DND-41 (cell line): ENCODE measurements at regions not wholly inside any gene's neighbourhood (a gene's known extent, or its start where the extent isn't known, plus 50 kb on each side); places are given as distances from the start of the nearest gene placed in this dataset.

Experiments used
- ATAC-seq: fragments of 200-7000 bp; cut with Tn5 transposase; 3 replicates; pipeline ENCODE4 v1.9.1; 2021; ENCODE audit warnings: low read depth; ENCODE audit not compliant: insufficient read depth
- DNase-seq: peaks from one replicate; pipeline ENCODE4 v3.0.0-alpha.2; 2020
- H2AFZ ChIP-seq: 2 replicates; pipeline ENCODE4 v1.6.0; 2012; ENCODE audit warnings: low read depth, low read length
- H3K27ac ChIP-seq: 2 replicates; pipeline ENCODE4 v1.5.1; 2012; ENCODE audit warnings: low read length, inconsistent platforms
- H3K27me3 ChIP-seq: fragments of 200-600 bp; sonication (generic); 2 replicates; pipeline ENCODE4 v1.6.0; 2012; ENCODE audit warnings: low read length, mild to moderate bottlenecking, inconsistent platforms; ENCODE audit not compliant: insufficient read depth, poor library complexity
- H3K36me3 ChIP-seq: 2 replicates; pipeline ENCODE4 v1.5.1; 2012; ENCODE audit warnings: low read length, inconsistent platforms; ENCODE audit not compliant: insufficient read depth
- H3K4me1 ChIP-seq: 2 replicates; pipeline ENCODE4 v1.5.1; 2012; ENCODE audit warnings: mild to moderate bottlenecking, low read length; ENCODE audit not compliant: insufficient read depth
- H3K4me2 ChIP-seq: 2 replicates; pipeline ENCODE4 v1.6.0; 2012; ENCODE audit warnings: mild to moderate bottlenecking, moderate library complexity, low read length, inconsistent platforms; ENCODE audit not compliant: insufficient read depth
- H3K4me3 ChIP-seq, 2 experiments: fragments of 200-600 bp in 1 of 2; shearing (Covaris generic) in 1 of 2; 2 replicates each; pipeline ENCODE4 v1.5.1; 2012 to 2016; ENCODE audit warnings: inconsistent platforms in 2 of 2, low read length in 2 of 2, mild to moderate bottlenecking in 2 of 2, low read depth in 1 of 2, moderate library complexity in 1 of 2
- H3K79me2 ChIP-seq: 2 replicates; pipeline ENCODE4 v1.6.0; 2012; ENCODE audit warnings: low read length, inconsistent platforms; ENCODE audit not compliant: insufficient read depth
- H3K9ac ChIP-seq: 2 replicates; pipeline ENCODE4 v1.6.0; 2012; ENCODE audit warnings: low read depth, mild to moderate bottlenecking, inconsistent platforms, low read length, moderate library complexity
- H3K9me3 ChIP-seq: 2 replicates; pipeline ENCODE4 v1.5.1; 2012; ENCODE audit warnings: low read length, moderate library complexity, mild to moderate bottlenecking, inconsistent platforms; ENCODE audit not compliant: insufficient read depth, severe bottlenecking
- H4K20me1 ChIP-seq: 2 replicates; pipeline ENCODE4 v1.6.0; 2012; ENCODE audit warnings: low read length; ENCODE audit not compliant: insufficient read depth
- CTCF ChIP-seq: IDR thresholded peaks from 2 replicates; pipeline ENCODE4 v1.5.1; 2012; ENCODE audit warnings: borderline replicate concordance, low read length, moderate library complexity, mild to moderate bottlenecking; ENCODE audit not compliant: poor library complexity, severe bottlenecking; ENCODE audit errors: extremely low read depth
- EZH2 ChIP-seq: IDR thresholded peaks from 3 replicates; pipeline ENCODE4 v1.6.1; 2012; ENCODE audit warnings: borderline replicate concordance, low read depth, mild to moderate bottlenecking, moderate library complexity, low read length, inconsistent platforms; ENCODE audit not compliant: severe bottlenecking

- H3K4me2 ChIP-seq, result no peak overlapping the region
- no peak for DNase-seq
- H3K4me1 ChIP-seq, result no peaks in the 10 kb centered on the region
- H3K9ac ChIP-seq, result no peak overlapping the region
- H3K27ac ChIP-seq, result no peak overlapping the region
- H3K9me3 ChIP-seq, result no peaks in the 10 kb centered on the region
- TF ChIP-seq CTCF, result no peak
- no peak for TF ChIP-seq EZH2
- no peak for ATAC-seq
- H4K20me1 ChIP-seq, result no peaks in the 10 kb centered on the region
- H2AFZ ChIP-seq, result no peak overlapping the region
- H3K79me2 ChIP-seq, result no peaks in the 10 kb centered on the region
- no peaks in the 10 kb centered on the region for H3K36me3 ChIP-seq
- H3K27me3 ChIP-seq, result no peaks in the 10 kb centered on the region
- no peak overlapping the region for H3K4me3 ChIP-seq
Observed at GRCh38 chr2:175432021-175432420, 250.5 kb upstream of the ATP5MC3 start.

GRCh38 chr2:175431101-175431946 lies 249.8 kb upstream of the ATP5MC3 start:
- Histone ChIP-seq H2AFZ (no peak overlapping the region), H3K27ac (no peak overlapping the region), H3K79me2 (no peaks in the 10 kb centered on the region), H3K36me3 (no peaks in the 10 kb centered on the region), H4K20me1 (no peaks in the 10 kb centered on the region), H3K4me2 (no peak overlapping the region), H3K4me3 (no peak overlapping the region), H3K9ac (no peak overlapping the region), H3K27me3 (no peaks in the 10 kb centered on the region), H3K9me3 (no peaks in the 10 kb centered on the region), H3K4me1 (no peaks in the 10 kb centered on the region)
- DNase-seq, result no peak
- TF ChIP-seq EZH2, result no peak
- TF ChIP-seq CTCF, result no peak
- no peak for ATAC-seq

GRCh38 chr2:175430236-175430635 lies 248.7 kb upstream of the ATP5MC3 start:
- Histone ChIP-seq H2AFZ (no peak overlapping the region), H3K9ac (no peak overlapping the region), H3K4me2 (no peak overlapping the region), H4K20me1 (no peaks in the 10 kb centered on the region), H3K4me1 (no peaks in the 10 kb centered on the region), H3K9me3 (no peaks in the 10 kb centered on the region), H3K27ac (no peak overlapping the region), H3K79me2 (no peaks in the 10 kb centered on the region), H3K36me3 (no peaks in the 10 kb centered on the region), H3K27me3 (no peaks in the 10 kb centered on the region), H3K4me3 (no peak overlapping the region)
- no peak for ATAC-seq
- no peak for DNase-seq
- TF ChIP-seq CTCF (no peak), EZH2 (no peak)

- no peak for DNase-seq
- ATAC-seq, result no peak
Observed at GRCh38 chr2:175418224-175418835, 236.8 kb upstream of the ATP5MC3 start.

More at GRCh38 chr2:175418224-175418835, 236.8 kb upstream of the ATP5MC3 start:
- no peak overlapping the region for H3K4me3 ChIP-seq
- H3K27ac ChIP-seq, result no peak overlapping the region
- H3K36me3 ChIP-seq, result no peaks in the 10 kb centered on the region
- no peak overlapping the region for H3K4me2 ChIP-seq
- no peaks in the 10 kb centered on the region for H3K27me3 ChIP-seq
- no peak overlapping the region for H2AFZ ChIP-seq
- TF ChIP-seq CTCF, result no peak
- no peak for TF ChIP-seq EZH2
- H3K9ac ChIP-seq, result no peak overlapping the region
- H4K20me1 ChIP-seq, result no peaks in the 10 kb centered on the region
- no peaks in the 10 kb centered on the region for H3K79me2 ChIP-seq
- H3K4me1 ChIP-seq, result no peaks in the 10 kb centered on the region
- no peaks in the 10 kb centered on the region for H3K9me3 ChIP-seq
